Effector CD8-positive, alpha-beta T cell (primary cell): ENCODE measurements at regions not wholly inside any gene's neighbourhood (a gene's known extent, or its start where the extent isn't known, plus 50 kb on each side); places are given as distances from the start of the nearest gene placed in this dataset.

ENCODE experiments used
- DNase-seq: peaks from one replicate; lab custom pipeline; 2025; lab: John Stamatoyannopoulos, UW

- DNase-seq, result no peak
Observed at GRCh38 chr2:64829525-64829924, 159.7 kb upstream of the SLC1A4 start.

- peak; percentile 71 for DNase-seq
Observed at GRCh38 chr2:64831134-64831976, 157.8 kb upstream of the SLC1A4 start.

GRCh38 chr2:64831977-64832328, 157.2 kb upstream of the SLC1A4 start:
- no peak for DNase-seq

GRCh38 chr2:64832936-64833335, 156.3 kb upstream of the SLC1A4 start:
- DNase-seq, result no peak

GRCh38 chr2:64836566-64836965, 152.6 kb upstream of the SLC1A4 start:
- no peak for DNase-seq

GRCh38 chr2:64837116-64837731, 152.0 kb upstream of the SLC1A4 start:
- DNase-seq, result no peak

GRCh38 chr2:64837925-64838641, 151.1 kb upstream of the SLC1A4 start:
- no peak for DNase-seq

- DNase-seq, result no peak
Observed at GRCh38 chr2:64838817-64839216, 150.4 kb upstream of the SLC1A4 start.

- DNase-seq, result no peak
Observed at GRCh38 chr2:64839844-64840243, 149.4 kb upstream of the SLC1A4 start.

GRCh38 chr2:64840426-64840881, 148.7 kb upstream of the SLC1A4 start:
- no peak for DNase-seq

GRCh38 chr2:64841461-64841860, 147.7 kb upstream of the SLC1A4 start:
- no peak for DNase-seq

- no peak for DNase-seq
Observed at GRCh38 chr2:64842030-64842429, 147.2 kb upstream of the SLC1A4 start.

GRCh38 chr2:64844087-64844486, 145.1 kb upstream of the SLC1A4 start:
- no peak for DNase-seq

GRCh38 chr2:64845273-64845905, 143.8 kb upstream of the SLC1A4 start:
- no peak for DNase-seq

GRCh38 chr2:64846177-64846576, 143.0 kb upstream of the SLC1A4 start:
- no peak for DNase-seq

GRCh38 chr2:64847930-64848329, 141.3 kb upstream of the SLC1A4 start:
- DNase-seq, result no peak

GRCh38 chr2:64848363-64848762, 140.8 kb upstream of the SLC1A4 start:
- no peak for DNase-seq

- no peak for DNase-seq
Observed at GRCh38 chr2:64848945-64849344, 140.3 kb upstream of the SLC1A4 start.

- DNase-seq, result no peak
Observed at GRCh38 chr2:64850642-64851041, 138.6 kb upstream of the SLC1A4 start.

- no peak for DNase-seq
Observed at GRCh38 chr2:64852771-64853241, 136.4 kb upstream of the SLC1A4 start.

GRCh38 chr2:64853306-64853705, 135.9 kb upstream of the SLC1A4 start:
- DNase-seq, result no peak

- no peak for DNase-seq
Observed at GRCh38 chr2:64853894-64854293, 135.3 kb upstream of the SLC1A4 start.
